Astrocyte (in vitro differentiated cells and primary cell): ENCODE measurements at regions not wholly inside any gene's neighbourhood (a gene's known extent, or its start where the extent isn't known, plus 50 kb on each side); places are given as distances from the start of the nearest gene placed in this dataset.

ENCODE experiments used
- DNase-seq: peaks from one replicate; pipeline ENCODE4 v3.0.0-alpha.2; 2010; ENCODE audit warnings: low read depth
- FAIRE-seq: peaks from 2 replicates; lab custom pipeline; 2011; peaks lifted over from hg19 to GRCh38; lab: Jason Lieb, UNC
- H2AFZ ChIP-seq: 2 replicates; pipeline ENCODE4 v1.6.0; 2012; ENCODE audit warnings: low read depth, low read length, inconsistent platforms
- H3K27ac ChIP-seq: 2 replicates; pipeline ENCODE4 v1.5.1; 2011; ENCODE audit warnings: low read depth, low read length, inconsistent platforms
- H3K27me3 ChIP-seq: 2 replicates; pipeline ENCODE4 v1.6.0; 2011; ENCODE audit warnings: low read length, inconsistent platforms; ENCODE audit not compliant: insufficient read depth
- H3K36me3 ChIP-seq: 2 replicates; pipeline ENCODE4 v1.5.1; 2011; ENCODE audit warnings: low read length, inconsistent platforms; ENCODE audit not compliant: insufficient read depth
- H3K4me1 ChIP-seq: 2 replicates; pipeline ENCODE4 v1.5.1; 2011; ENCODE audit warnings: low read length, inconsistent platforms; ENCODE audit not compliant: insufficient read depth
- H3K4me2 ChIP-seq: 2 replicates; pipeline ENCODE4 v1.6.0; 2012; ENCODE audit warnings: low read length, inconsistent platforms
- H3K4me3 ChIP-seq: 2 replicates; pipeline ENCODE4 v1.5.1; 2011; ENCODE audit warnings: low read depth, mild to moderate bottlenecking, low read length, inconsistent platforms; ENCODE audit not compliant: insufficient read depth
- H3K79me2 ChIP-seq: 2 replicates; pipeline ENCODE4 v1.6.0; 2012; ENCODE audit warnings: mild to moderate bottlenecking, low read length, inconsistent platforms; ENCODE audit not compliant: insufficient read depth
- H3K9ac ChIP-seq: 2 replicates; pipeline ENCODE4 v1.6.0; 2012; ENCODE audit warnings: mild to moderate bottlenecking, low read length, inconsistent platforms
- H3K9me3 ChIP-seq: 2 replicates; pipeline ENCODE4 v1.5.1; 2012; ENCODE audit warnings: low read depth, mild to moderate bottlenecking, low read length, inconsistent platforms; ENCODE audit not compliant: insufficient read depth
- H4K20me1 ChIP-seq: 2 replicates; pipeline ENCODE4 v1.6.0; 2012; ENCODE audit warnings: low read length, inconsistent platforms; ENCODE audit not compliant: insufficient read depth
- H3K27ac Mint-ChIP-seq: one replicate; pipeline ENCODE4 v1.8.0; 2021; ENCODE audit warnings: mild to moderate bottlenecking, mixed read lengths; ENCODE audit not compliant: unreplicated experiment
- H3K27me3 Mint-ChIP-seq: one replicate; pipeline ENCODE4 v1.8.0; 2021; ENCODE audit warnings: low read depth, mixed read lengths; ENCODE audit not compliant: unreplicated experiment
- H3K36me3 Mint-ChIP-seq: one replicate; pipeline ENCODE4 v1.8.0; 2021; ENCODE audit warnings: low read depth, mixed read lengths; ENCODE audit not compliant: unreplicated experiment
- H3K4me1 Mint-ChIP-seq: one replicate; pipeline ENCODE4 v1.8.0; 2021; ENCODE audit warnings: low read depth, mixed read lengths; ENCODE audit not compliant: unreplicated experiment
- H3K4me3 Mint-ChIP-seq: one replicate; pipeline ENCODE4 v1.8.0; 2021; ENCODE audit warnings: mild to moderate bottlenecking, moderate library complexity, mixed read lengths; ENCODE audit not compliant: unreplicated experiment
- H3K9me3 Mint-ChIP-seq: one replicate; pipeline ENCODE4 v1.8.0; 2021; ENCODE audit warnings: mild to moderate bottlenecking, mixed read lengths; ENCODE audit not compliant: unreplicated experiment
- EZH2 ChIP-seq: IDR thresholded peaks from 2 replicates; pipeline ENCODE4 v1.6.1; 2012; ENCODE audit warnings: mild to moderate bottlenecking, low read length, inconsistent platforms; ENCODE audit not compliant: insufficient read depth
- TF ChIP-seq, protein P1 (sequence below): IDR thresholded peaks from 2 replicates; pipeline ENCODE4 v1.5.1; 2011; ENCODE audit warnings: low read depth, mild to moderate bottlenecking, inconsistent platforms, low read length, moderate library complexity; ENCODE audit not compliant: insufficient read depth

DNA sequence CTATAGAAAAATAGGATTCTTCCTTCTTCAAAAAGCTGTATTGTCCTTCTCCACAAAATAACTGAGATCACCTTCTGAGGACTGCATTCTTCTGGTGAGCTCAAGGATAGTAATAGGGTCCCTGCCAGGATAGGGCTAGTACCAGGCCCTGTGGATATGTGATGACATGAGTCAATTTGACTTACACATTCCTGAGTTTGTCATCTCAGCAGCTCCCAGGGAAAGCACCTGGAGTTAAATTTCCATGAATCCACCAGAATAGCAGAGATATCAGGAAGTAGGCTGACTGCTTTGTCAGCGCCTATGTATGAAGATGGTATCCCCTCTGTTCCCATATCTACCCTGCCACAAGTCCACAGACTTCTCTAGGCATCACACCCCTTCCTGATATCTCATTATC lies 225.8 kb downstream of the PMP22 start:
- H3K9ac ChIP-seq, result no peak overlapping the region
- no peak overlapping the region for H3K27ac Mint-ChIP-seq
- DNase-seq (no peak), FAIRE-seq (no peak)
- no peak overlapping the region for H3K27ac ChIP-seq
- H3K4me1 Mint-ChIP-seq, result peaks cover 8% of the 10 kb centered on the region
- H4K20me1 ChIP-seq, result no peaks in the 10 kb centered on the region
- H3K4me2 ChIP-seq, result no peak overlapping the region
- H3K36me3 Mint-ChIP-seq, result no peaks in the 10 kb centered on the region
- H3K4me1 ChIP-seq, result no peaks in the 10 kb centered on the region
- no peaks in the 10 kb centered on the region for H3K36me3 ChIP-seq
- H3K27me3 ChIP-seq, result no peaks in the 10 kb centered on the region
- H3K4me3 Mint-ChIP-seq, result no peak overlapping the region
- no peak overlapping the region for H2AFZ ChIP-seq
- TF ChIP-seq, protein P1, sequence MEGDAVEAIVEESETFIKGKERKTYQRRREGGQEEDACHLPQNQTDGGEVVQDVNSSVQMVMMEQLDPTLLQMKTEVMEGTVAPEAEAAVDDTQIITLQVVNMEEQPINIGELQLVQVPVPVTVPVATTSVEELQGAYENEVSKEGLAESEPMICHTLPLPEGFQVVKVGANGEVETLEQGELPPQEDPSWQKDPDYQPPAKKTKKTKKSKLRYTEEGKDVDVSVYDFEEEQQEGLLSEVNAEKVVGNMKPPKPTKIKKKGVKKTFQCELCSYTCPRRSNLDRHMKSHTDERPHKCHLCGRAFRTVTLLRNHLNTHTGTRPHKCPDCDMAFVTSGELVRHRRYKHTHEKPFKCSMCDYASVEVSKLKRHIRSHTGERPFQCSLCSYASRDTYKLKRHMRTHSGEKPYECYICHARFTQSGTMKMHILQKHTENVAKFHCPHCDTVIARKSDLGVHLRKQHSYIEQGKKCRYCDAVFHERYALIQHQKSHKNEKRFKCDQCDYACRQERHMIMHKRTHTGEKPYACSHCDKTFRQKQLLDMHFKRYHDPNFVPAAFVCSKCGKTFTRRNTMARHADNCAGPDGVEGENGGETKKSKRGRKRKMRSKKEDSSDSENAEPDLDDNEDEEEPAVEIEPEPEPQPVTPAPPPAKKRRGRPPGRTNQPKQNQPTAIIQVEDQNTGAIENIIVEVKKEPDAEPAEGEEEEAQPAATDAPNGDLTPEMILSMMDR, result no peak
- TF ChIP-seq EZH2, result no peak
- peaks cover 2% of the 10 kb centered on the region for H3K9me3 Mint-ChIP-seq
- no peak overlapping the region for H3K4me3 ChIP-seq
- peaks cover 2% of the 10 kb centered on the region for H3K27me3 Mint-ChIP-seq
- H3K79me2 ChIP-seq, result no peaks in the 10 kb centered on the region
- no peaks in the 10 kb centered on the region for H3K9me3 ChIP-seq

DNA sequence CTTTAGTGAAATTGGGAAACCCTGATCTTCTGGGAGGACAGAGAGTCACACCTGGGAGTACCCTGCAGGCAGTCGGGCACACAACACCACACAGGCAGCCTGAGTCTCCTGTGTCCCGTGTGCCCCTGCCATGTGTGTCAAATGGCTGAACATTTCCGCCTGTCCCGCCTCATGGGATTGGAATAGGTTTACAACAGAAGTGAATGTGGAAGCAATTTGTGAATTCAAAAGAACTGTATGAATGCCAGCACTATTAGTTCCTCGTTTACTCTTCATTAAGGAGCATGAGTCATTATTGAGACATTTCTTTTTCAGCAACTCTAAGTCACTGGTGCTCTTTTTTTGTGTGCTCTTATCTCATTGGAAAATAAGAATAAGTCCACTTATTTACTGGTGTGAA lies 226.5 kb downstream of the PMP22 start:
- H3K36me3 ChIP-seq, result no peaks in the 10 kb centered on the region
- H3K4me3 Mint-ChIP-seq, result no peak overlapping the region
- H3K9me3 ChIP-seq, result no peaks in the 10 kb centered on the region
- H3K4me3 ChIP-seq, result no peak overlapping the region
- peak overlapping the region; percentile 59 for H3K27ac Mint-ChIP-seq
- no peaks in the 10 kb centered on the region for H4K20me1 ChIP-seq
- H3K27ac ChIP-seq, result no peak overlapping the region
- no peak overlapping the region for H2AFZ ChIP-seq
- peaks cover 2% of the 10 kb centered on the region for H3K9me3 Mint-ChIP-seq
- no peak for DNase-seq
- H3K9ac ChIP-seq, result no peak overlapping the region
- no peaks in the 10 kb centered on the region for H3K4me1 ChIP-seq
- no peak for TF ChIP-seq EZH2
- TF ChIP-seq, protein P1, result no peak
- no peaks in the 10 kb centered on the region for H3K79me2 ChIP-seq
- H3K4me2 ChIP-seq, result no peak overlapping the region
- no peaks in the 10 kb centered on the region for H3K36me3 Mint-ChIP-seq
- H3K4me1 Mint-ChIP-seq, result peaks cover 8% of the 10 kb centered on the region
- FAIRE-seq, result no peak
- H3K27me3 Mint-ChIP-seq, result peaks cover 2% of the 10 kb centered on the region
- no peaks in the 10 kb centered on the region for H3K27me3 ChIP-seq

DNA sequence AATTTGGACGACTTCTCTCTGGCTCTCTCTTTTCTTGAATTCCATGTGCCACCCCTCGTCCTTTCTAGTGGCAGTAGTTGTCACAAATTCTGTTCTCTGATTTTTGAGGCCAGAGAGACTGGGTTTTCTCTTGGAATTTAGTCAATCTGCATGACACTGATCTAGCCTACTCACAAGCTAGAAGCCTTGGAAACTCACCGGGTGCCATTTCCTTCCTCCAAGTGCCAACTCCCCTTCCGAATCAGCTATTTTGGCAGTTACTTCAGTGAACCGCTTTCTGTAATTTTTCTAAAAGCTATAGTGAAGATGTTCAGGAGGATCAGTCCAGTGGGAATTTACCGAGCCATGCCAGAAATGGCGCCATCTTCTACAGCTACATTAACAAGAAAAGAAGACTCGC lies 228.9 kb downstream of the PMP22 start:
- peaks cover 2% of the 10 kb centered on the region for H3K27me3 Mint-ChIP-seq
- H3K4me1 ChIP-seq, result no peaks in the 10 kb centered on the region
- H4K20me1 ChIP-seq, result no peaks in the 10 kb centered on the region
- H3K9ac ChIP-seq, result no peak overlapping the region
- H2AFZ ChIP-seq, result no peak overlapping the region
- no peaks in the 10 kb centered on the region for H3K79me2 ChIP-seq
- TF ChIP-seq, protein P1, result no peak
- TF ChIP-seq EZH2, result no peak
- H3K27ac ChIP-seq, result no peak overlapping the region
- DNase-seq (no peak), FAIRE-seq (no peak)
- no peak overlapping the region for H3K4me3 Mint-ChIP-seq
- H3K27me3 ChIP-seq, result peaks cover 3% of the 10 kb centered on the region
- peaks cover 2% of the 10 kb centered on the region for H3K9me3 Mint-ChIP-seq
- H3K4me3 ChIP-seq, result no peak overlapping the region
- H3K9me3 ChIP-seq, result no peaks in the 10 kb centered on the region
- no peak overlapping the region for H3K27ac Mint-ChIP-seq
- peaks cover 8% of the 10 kb centered on the region for H3K4me1 Mint-ChIP-seq
- H3K4me2 ChIP-seq, result no peak overlapping the region
- H3K36me3 Mint-ChIP-seq, result no peaks in the 10 kb centered on the region
- no peaks in the 10 kb centered on the region for H3K36me3 ChIP-seq
